Retinal pigment epithelial cell (primary cell): ENCODE measurements at regions not wholly inside any gene's neighbourhood (a gene's known extent, or its start where the extent isn't known, plus 50 kb on each side); places are given as distances from the start of the nearest gene placed in this dataset.

Experiments used
- DNase-seq: peaks from one replicate; pipeline ENCODE4 v3.0.0-alpha.2; 2010; ENCODE audit warnings: low read depth
- H3K4me3 ChIP-seq: 2 replicates; pipeline ENCODE4 v1.5.1; 2011; ENCODE audit warnings: mild to moderate bottlenecking, low read length, control low read depth, moderate library complexity
- CTCF ChIP-seq: conservative IDR thresholded peaks from 2 replicates; pipeline ENCODE4 v1.5.1; 2011; ENCODE audit warnings: low read depth, low read length, control low read depth, inconsistent platforms

GRCh38 chr7:25887266-25887665, 264.7 kb upstream of the NFE2L3 start:
- DNase-seq = no peak
- H3K4me3 ChIP-seq = no peak overlapping the region
- TF ChIP-seq CTCF = no peak

- no peak for DNase-seq
- no peak overlapping the region for H3K4me3 ChIP-seq
- no peak for TF ChIP-seq CTCF
Observed at GRCh38 chr7:25887795-25888559, 264.0 kb upstream of the NFE2L3 start.

- no peak for TF ChIP-seq CTCF
- no peak overlapping the region for H3K4me3 ChIP-seq
- no peak for DNase-seq
Observed at GRCh38 chr7:25889765-25890164, 262.2 kb upstream of the NFE2L3 start.

GRCh38 chr7:25891591-25891990, 260.4 kb upstream of the NFE2L3 start:
- H3K4me3 ChIP-seq = no peak overlapping the region
- no peak for DNase-seq
- no peak for TF ChIP-seq CTCF

- H3K4me3 ChIP-seq = no peak overlapping the region
- no peak for TF ChIP-seq CTCF
- DNase-seq = no peak
Observed at GRCh38 chr7:25893436-25893835, 258.6 kb upstream of the NFE2L3 start.

GRCh38 chr7:25894002-25894901, 257.7 kb upstream of the NFE2L3 start:
- TF ChIP-seq CTCF = no peak
- H3K4me3 ChIP-seq = no peak overlapping the region
- DNase-seq = no peak
